ENCODE measurements at regions not wholly inside any gene's neighbourhood (a gene's known extent, or its start where the extent isn't known, plus 50 kb on each side); places are given as distances from the start of the nearest gene placed in this dataset.

- TF ChIP-seq CTCF (conservative IDR thresholded peaks at IDR 0.05; ENCODE audit: low read depth, low read length) (no peak), EZH2 (IDR thresholded peaks at IDR 0.05; ENCODE audit: low read length, unreplicated experiment) (no peak), EZH2phosphoT487 (IDR thresholded peaks at IDR 0.05; ENCODE audit: borderline replicate concordance, low read length) (no peak)
Observed at GRCh38 chr13:104567114-104567513, 1500.9 kb upstream of the SLC10A2 start.
